ENCODE measurements at regions not wholly inside any gene's neighbourhood (a gene's known extent, or its start where the extent isn't known, plus 50 kb on each side); places are given as distances from the start of the nearest gene placed in this dataset.

- TF ChIP-seq ZNF768 (tag by site-specific recombination; IDR thresholded peaks at IDR 0.05) (no peak), TSHZ1 (tag by site-specific recombination; IDR thresholded peaks at IDR 0.05; ENCODE audit: borderline replicate concordance) (no peak), ZNF335 (tag by site-specific recombination; conservative IDR thresholded peaks at IDR 0.05) (no peak), CTCF (tag by site-specific recombination; IDR thresholded peaks at IDR 0.05) (no peak), SETDB1 (IDR thresholded peaks at IDR 0.05; ENCODE audit: insufficient read length, low read length) (no peak), SP2 (tag by site-specific recombination; IDR thresholded peaks at IDR 0.05) (no peak), ZNF621 (tag by site-specific recombination; IDR thresholded peaks at IDR 0.05) (no peak), ZNF324 (tag by site-specific recombination; IDR thresholded peaks at IDR 0.05) (no peak), ZNF629 (tag by site-specific recombination; IDR thresholded peaks at IDR 0.05) (no peak), ZNF791 (tag by site-specific recombination; IDR thresholded peaks at IDR 0.05) (no peak)
- TF ChIP-seq, protein P1, sequence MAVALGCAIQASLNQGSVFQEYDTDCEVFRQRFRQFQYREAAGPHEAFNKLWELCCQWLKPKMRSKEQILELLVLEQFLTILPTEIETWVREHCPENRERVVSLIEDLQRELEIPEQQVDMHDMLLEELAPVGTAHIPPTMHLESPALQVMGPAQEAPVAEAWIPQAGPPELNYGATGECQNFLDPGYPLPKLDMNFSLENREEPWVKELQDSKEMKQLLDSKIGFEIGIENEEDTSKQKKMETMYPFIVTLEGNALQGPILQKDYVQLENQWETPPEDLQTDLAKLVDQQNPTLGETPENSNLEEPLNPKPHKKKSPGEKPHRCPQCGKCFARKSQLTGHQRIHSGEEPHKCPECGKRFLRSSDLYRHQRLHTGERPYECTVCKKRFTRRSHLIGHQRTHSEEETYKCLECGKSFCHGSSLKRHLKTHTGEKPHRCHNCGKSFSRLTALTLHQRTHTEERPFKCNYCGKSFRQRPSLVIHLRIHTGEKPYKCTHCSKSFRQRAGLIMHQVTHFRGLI (tag by site-specific recombination; IDR thresholded peaks at IDR 0.05) = no peak
Observed at GRCh38 chr4:188975271-188975670, 836.0 kb downstream of the TRIML1 start.
